IMR-90 (cell line): ENCODE measurements at regions not wholly inside any gene's neighbourhood (a gene's known extent, or its start where the extent isn't known, plus 50 kb on each side); places are given as distances from the start of the nearest gene placed in this dataset.

Experiments used
- ATAC-seq: fragments of 200-7000 bp; cut with Tn5 transposase; 2 replicates; pipeline ENCODE4 v1.9.1; 2020; ENCODE audit warnings: low read depth, mild to moderate bottlenecking, moderate library complexity
- BruUV-seq: library from RNA; stranded (reverse); fragments of 400-500 nt; replicated peaks from 2 replicates; lab custom pipeline; 2021; lab: Mats Ljungman, UMichigan
- CTCF ChIA-PET: fragments of 300-600 bp; formaldehyde crosslinking; extraction: SDS; loops from one replicate; lab custom pipeline; 2021; ENCODE audit warnings: antibody characterized with exemption; lab: Yijun Ruan, JAX
- POLR2A ChIA-PET: fragments of 300-600 bp; sonication (Branson Sonifier 250); formaldehyde crosslinking; loops from one replicate; lab custom pipeline; 2022; ENCODE audit warnings: antibody characterized with exemption; ENCODE audit not compliant: unreplicated experiment; lab: Charles Lee
- DNase-seq: peaks from one replicate; pipeline ENCODE4 v3.0.0; 2013
- H2AFZ ChIP-seq: replicated peaks from 2 replicates; pipeline ENCODE3; 2013; ENCODE audit warnings: low read length, mild to moderate bottlenecking; ENCODE audit not compliant: poor library complexity
- H2AK5ac ChIP-seq: 2 replicates; pipeline ENCODE4 v1.6.1; 2013; ENCODE audit warnings: low read depth, low read length, inconsistent platforms
- H2AK9ac ChIP-seq: replicated peaks from 2 replicates; pipeline ENCODE3; 2013; ENCODE audit warnings: mild to moderate bottlenecking, low read depth, low read length, moderate library complexity; ENCODE audit not compliant: poor library complexity
- H2BK120ac ChIP-seq: 2 replicates; pipeline ENCODE4 v1.6.1; 2013; ENCODE audit warnings: low read depth, low read length, inconsistent platforms
- H2BK15ac ChIP-seq: 3 replicates; pipeline ENCODE4 v1.6.1; 2013; ENCODE audit warnings: low read depth, low read length, inconsistent platforms
- H2BK20ac ChIP-seq: 2 replicates; pipeline ENCODE4 v1.6.1; 2013; ENCODE audit warnings: low read depth, mild to moderate bottlenecking, inconsistent platforms, low read length, moderate library complexity
- H2BK5ac ChIP-seq: 2 replicates; pipeline ENCODE4 v1.6.1; 2013; ENCODE audit warnings: mild to moderate bottlenecking, low read depth, low read length, inconsistent platforms; ENCODE audit not compliant: poor library complexity, severe bottlenecking
- H3K14ac ChIP-seq: replicated peaks from 2 replicates; pipeline ENCODE4 v1.6.1; 2013; ENCODE audit warnings: low read depth, low read length, inconsistent platforms
- H3K18ac ChIP-seq: 2 replicates; pipeline ENCODE4 v1.6.1; 2013; ENCODE audit warnings: low read depth, low read length, control low read depth
- H3K23ac ChIP-seq: 2 replicates; pipeline ENCODE4 v1.6.1; 2013; ENCODE audit warnings: low read depth, low read length, inconsistent platforms
- H3K27ac ChIP-seq: 2 replicates; pipeline ENCODE4 v1.5.1; 2013; ENCODE audit warnings: mild to moderate bottlenecking, control low read depth, low read length; ENCODE audit not compliant: insufficient read depth
- H3K27me3 ChIP-seq: 2 replicates; pipeline ENCODE4 v1.6.1; 2013; ENCODE audit warnings: low read length; ENCODE audit not compliant: control insufficient read depth, insufficient read depth
- H3K36me3 ChIP-seq: 2 replicates; pipeline ENCODE4 v1.6.1; 2013; ENCODE audit warnings: low read length, mixed read lengths; ENCODE audit not compliant: control insufficient read depth, insufficient read depth
- H3K4ac ChIP-seq: 2 replicates; pipeline ENCODE4 v1.6.1; 2013; ENCODE audit warnings: low read depth, low read length, inconsistent platforms
- H3K4me1 ChIP-seq: 2 replicates; pipeline ENCODE4 v1.6.1; 2013; ENCODE audit warnings: low read length, mixed read lengths; ENCODE audit not compliant: control insufficient read depth, insufficient read depth
- H3K4me2 ChIP-seq: 2 replicates; pipeline ENCODE4 v1.6.1; 2013; ENCODE audit warnings: low read depth, mild to moderate bottlenecking, control low read depth, low read length, moderate library complexity
- H3K4me3 ChIP-seq: 2 replicates; pipeline ENCODE4 v1.5.1; 2013; ENCODE audit warnings: low read depth, mild to moderate bottlenecking, control low read depth, low read length, moderate library complexity; ENCODE audit not compliant: insufficient read depth
- H3K56ac ChIP-seq: 2 replicates; pipeline ENCODE4 v1.6.1; 2013; ENCODE audit warnings: low read length, inconsistent platforms; ENCODE audit not compliant: insufficient read depth; ENCODE audit errors: extremely low read depth
- H3K79me1 ChIP-seq, 2 experiments: 2 replicates each; pipeline ENCODE4 v1.6.1; 2013; ENCODE audit warnings: low read length in 2 of 2, inconsistent platforms in 1 of 2, low read depth in 1 of 2
- H3K9ac ChIP-seq: 2 replicates; pipeline ENCODE4 v1.6.1; 2013; ENCODE audit warnings: low read depth, low read length, control low read depth
- H3K9me1 ChIP-seq: 2 replicates; pipeline ENCODE4 v1.6.1; 2013; ENCODE audit warnings: low read length, inconsistent platforms; ENCODE audit not compliant: insufficient read depth
- H3K9me3 ChIP-seq: 2 replicates; pipeline ENCODE4 v1.6.1; 2013; ENCODE audit warnings: low read length; ENCODE audit not compliant: control insufficient read depth, insufficient read depth
- H4K20me1 ChIP-seq: 2 replicates; pipeline ENCODE4 v1.6.1; 2013; ENCODE audit warnings: low read length, inconsistent platforms; ENCODE audit not compliant: insufficient read depth
- H4K5ac ChIP-seq: 2 replicates; pipeline ENCODE4 v1.6.1; 2013; ENCODE audit warnings: mild to moderate bottlenecking, low read depth, low read length, control low read depth
- H4K8ac ChIP-seq, 2 experiments: 2 replicates each; pipeline ENCODE4 v1.6.1; 2013; ENCODE audit warnings: low read depth in 2 of 2, low read length in 2 of 2, control low read depth in 1 of 2, inconsistent platforms in 1 of 2
- H4K91ac ChIP-seq: 2 replicates; pipeline ENCODE4 v1.6.1; 2013; ENCODE audit warnings: low read depth, low read length, inconsistent platforms; ENCODE audit not compliant: insufficient read depth
- BHLHE40 ChIP-seq: fragments of 150-350 bp; IDR thresholded peaks from 2 replicates; pipeline ENCODE4 v1.6.1; 2016; ENCODE audit warnings: mild to moderate bottlenecking, low read depth, low read length
- CEBPB ChIP-seq: IDR thresholded peaks from 2 replicates; pipeline ENCODE4 v1.6.1; 2012; ENCODE audit warnings: low read depth, low read length, improper control_type of control experiment
- CHD1 ChIP-seq: IDR thresholded peaks from 2 replicates; pipeline ENCODE4 v1.6.1; 2012; ENCODE audit warnings: low read depth, low read length, improper control_type of control experiment
- CTCF ChIP-seq: conservative IDR thresholded peaks from 2 replicates; pipeline ENCODE4 v1.5.1; 2012; ENCODE audit warnings: mild to moderate bottlenecking, low read depth, low read length, improper control_type of control experiment
- FOS ChIP-seq: fragments of 150-350 bp; IDR thresholded peaks from 2 replicates; pipeline ENCODE4 v1.6.1; 2016; ENCODE audit warnings: low read depth, low read length
- POLR2A ChIP-seq: IDR thresholded peaks from 2 replicates; pipeline ENCODE4 v1.6.1; 2012; ENCODE audit warnings: mild to moderate bottlenecking, low read depth, low read length
- RAD21 ChIP-seq: IDR thresholded peaks from 2 replicates; pipeline ENCODE4 v1.6.1; 2012; ENCODE audit warnings: low read length, improper control_type of control experiment
- RCOR1 ChIP-seq: IDR thresholded peaks from 2 replicates; pipeline ENCODE4 v1.6.1; 2012; ENCODE audit warnings: mild to moderate bottlenecking, low read length, improper control_type of control experiment; ENCODE audit not compliant: insufficient replicate concordance
- RFX5 ChIP-seq: IDR thresholded peaks from 2 replicates; pipeline ENCODE4 v1.8.0; 2012; ENCODE audit warnings: low read depth, mild to moderate bottlenecking, low read length, moderate library complexity
- USF2 ChIP-seq: fragments of 150-350 bp; IDR thresholded peaks from 2 replicates; pipeline ENCODE4 v1.6.1; 2017; ENCODE audit warnings: mild to moderate bottlenecking, antibody characterized with exemption, low read length, low read depth
- WGBS, 2 experiments: methylation state at CpG; one replicate each; pipeline versions ENCODE4 v1.1.5 to v1.1.7; 2013; ENCODE audit warnings: missing lambda C conversion rate in 2 of 2; ENCODE audit not compliant: insufficient read length in 1 of 2; ENCODE audit errors: extremely low coverage in 2 of 2; 5-methylcytosine and 5-hydroxymethylcytosine counted together
- dilution Hi-C: fragments of 300-500 bp; cut with HindIII; formaldehyde crosslinking; loops from one replicate; pipeline ENCODE4 v1.14.3; 2018; ENCODE audit warnings: low sequenced_read_pairs; ENCODE audit not compliant: unreplicated experiment
- in situ Hi-C: fragments of 300-500 bp; cut with MboI; formaldehyde crosslinking; loops from 3 replicates; pipeline ENCODE4 v1.14.3; 2019; ENCODE audit warnings: low sequenced_read_pairs, inconsistent platforms, mixed read lengths
- intact Hi-C: fragments of 100-400 bp; cut with micrococcal nuclease; formaldehyde crosslinking; loops from 2 replicates; pipeline ENCODE4 v1.10.0; 2022

GRCh38 chr2:186027922-186028321 lies 289.3 kb downstream of the FSIP2 start:
- H2BK5ac ChIP-seq, result no peak overlapping the region

More at GRCh38 chr2:186027922-186028321, 289.3 kb downstream of the FSIP2 start:
- H3K27me3 ChIP-seq, result no peaks in the 10 kb centered on the region
- TF ChIP-seq POLR2A (no peak), CTCF (no peak), RAD21 (no peak), USF2 (no peak), RFX5 (no peak), RCOR1 (no peak), CEBPB (no peak), BHLHE40 (no peak), FOS (no peak), CHD1 (no peak)
- no peak for DNase-seq
- no peak overlapping the region for H2BK20ac ChIP-seq
- no peak overlapping the region for H3K4me2 ChIP-seq
- ATAC-seq, result no peak
- intact Hi-C loops, result no loop called here
- H4K5ac ChIP-seq, result no peak overlapping the region
- H3K4ac ChIP-seq, result no peak overlapping the region
- H3K56ac ChIP-seq, result no peak overlapping the region
- no peak overlapping the region for H3K23ac ChIP-seq
- H3K36me3 ChIP-seq, result no peaks in the 10 kb centered on the region
- no peak overlapping the region for H3K9ac ChIP-seq
- no peak overlapping the region for H2AFZ ChIP-seq
- H4K20me1 ChIP-seq, result no peaks in the 10 kb centered on the region
- H2AK9ac ChIP-seq, result no peak overlapping the region
- no peak overlapping the region for H3K18ac ChIP-seq
- POLR2A ChIA-PET, result no interaction called here
- no peak overlapping the region for H2AK5ac ChIP-seq
- in situ Hi-C loops, result no loop called here
- no peaks in the 10 kb centered on the region for H3K9me1 ChIP-seq
- CTCF ChIA-PET, result no interaction called here
- H4K91ac ChIP-seq, result no peak overlapping the region
- H4K8ac ChIP-seq, result no peak overlapping the region
- H3K4me1 ChIP-seq, result no peaks in the 10 kb centered on the region
- no peak overlapping the region for H2BK15ac ChIP-seq
- BruUV-seq, result no TSS peak
- H3K9me3 ChIP-seq, result no peaks in the 10 kb centered on the region
- H2BK120ac ChIP-seq, result no peak overlapping the region
- H3K14ac ChIP-seq, result no peak overlapping the region
- dilution Hi-C loops, result no loop called here
- H3K4me3 ChIP-seq, result no peak overlapping the region
- H3K79me1 ChIP-seq, result no peaks in the 10 kb centered on the region
- no peak overlapping the region for H3K27ac ChIP-seq
- no CpG with 5 or more reads among the region's 2 CpGs for WGBS, 2 experiments
